ENCODE measurements at regions not wholly inside any gene's neighbourhood (a gene's known extent, or its start where the extent isn't known, plus 50 kb on each side); places are given as distances from the start of the nearest gene placed in this dataset.
"Not testable (repeated sequence)": the region's sequence is repeated elsewhere in the genome, so short reads cannot be mapped to it uniquely, and the experiment has no call there.

DNA sequence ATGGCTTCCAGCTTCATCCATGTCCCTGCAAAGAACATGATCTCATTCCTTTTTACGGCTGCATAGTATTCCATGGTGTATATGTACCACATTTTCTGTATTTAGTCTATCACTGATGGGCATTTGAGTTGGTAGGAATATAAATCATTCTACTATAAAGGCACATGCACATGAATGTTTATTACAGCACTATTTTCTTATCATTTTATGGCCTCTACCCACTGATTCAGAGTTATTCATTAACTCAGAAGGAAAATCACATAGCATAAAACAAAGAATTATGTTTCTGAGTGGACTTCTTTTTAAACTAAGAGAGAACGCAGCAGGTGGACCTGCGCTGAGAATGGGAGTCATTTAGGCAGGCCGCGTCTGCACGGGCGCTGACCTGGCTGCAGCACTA lies 619.6 kb downstream of the FBXO15 start:
- no peak overlapping the region for H3K4me3 ChIP-seq (ENCODE audit: low read depth, low read length)
- no peak for DNase-seq (ENCODE audit: low read depth)
- TF ChIP-seq, protein P1, sequence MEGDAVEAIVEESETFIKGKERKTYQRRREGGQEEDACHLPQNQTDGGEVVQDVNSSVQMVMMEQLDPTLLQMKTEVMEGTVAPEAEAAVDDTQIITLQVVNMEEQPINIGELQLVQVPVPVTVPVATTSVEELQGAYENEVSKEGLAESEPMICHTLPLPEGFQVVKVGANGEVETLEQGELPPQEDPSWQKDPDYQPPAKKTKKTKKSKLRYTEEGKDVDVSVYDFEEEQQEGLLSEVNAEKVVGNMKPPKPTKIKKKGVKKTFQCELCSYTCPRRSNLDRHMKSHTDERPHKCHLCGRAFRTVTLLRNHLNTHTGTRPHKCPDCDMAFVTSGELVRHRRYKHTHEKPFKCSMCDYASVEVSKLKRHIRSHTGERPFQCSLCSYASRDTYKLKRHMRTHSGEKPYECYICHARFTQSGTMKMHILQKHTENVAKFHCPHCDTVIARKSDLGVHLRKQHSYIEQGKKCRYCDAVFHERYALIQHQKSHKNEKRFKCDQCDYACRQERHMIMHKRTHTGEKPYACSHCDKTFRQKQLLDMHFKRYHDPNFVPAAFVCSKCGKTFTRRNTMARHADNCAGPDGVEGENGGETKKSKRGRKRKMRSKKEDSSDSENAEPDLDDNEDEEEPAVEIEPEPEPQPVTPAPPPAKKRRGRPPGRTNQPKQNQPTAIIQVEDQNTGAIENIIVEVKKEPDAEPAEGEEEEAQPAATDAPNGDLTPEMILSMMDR (IDR thresholded peaks at IDR 0.05; ENCODE audit: low read depth, low read length, missing control alignments): no peak

DNA sequence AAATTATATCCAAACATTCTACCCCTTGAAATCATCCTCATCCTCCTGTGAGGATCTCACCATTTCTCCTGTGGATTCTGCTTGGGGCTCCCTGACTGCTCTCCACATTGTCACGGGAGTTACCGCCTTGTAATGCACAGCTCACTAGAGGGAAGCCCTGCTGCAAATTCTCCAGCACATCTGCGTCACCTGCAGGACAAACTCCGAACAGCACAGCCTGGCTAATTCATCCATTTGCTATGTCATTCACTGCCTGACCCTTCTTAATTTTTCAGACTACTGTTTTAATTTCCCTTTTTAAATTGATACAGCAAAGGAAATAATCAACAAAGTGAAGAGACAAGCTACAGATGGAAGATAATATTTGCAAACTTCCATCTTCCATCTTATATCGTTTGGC lies 627.4 kb downstream of the FBXO15 start:
- H3K4me3 ChIP-seq (ENCODE audit: low read depth, low read length): no peak overlapping the region
- TF ChIP-seq, protein P1 (IDR thresholded peaks at IDR 0.05; ENCODE audit: low read depth, low read length, missing control alignments): no peak
- no peak for DNase-seq (ENCODE audit: low read depth)

DNA sequence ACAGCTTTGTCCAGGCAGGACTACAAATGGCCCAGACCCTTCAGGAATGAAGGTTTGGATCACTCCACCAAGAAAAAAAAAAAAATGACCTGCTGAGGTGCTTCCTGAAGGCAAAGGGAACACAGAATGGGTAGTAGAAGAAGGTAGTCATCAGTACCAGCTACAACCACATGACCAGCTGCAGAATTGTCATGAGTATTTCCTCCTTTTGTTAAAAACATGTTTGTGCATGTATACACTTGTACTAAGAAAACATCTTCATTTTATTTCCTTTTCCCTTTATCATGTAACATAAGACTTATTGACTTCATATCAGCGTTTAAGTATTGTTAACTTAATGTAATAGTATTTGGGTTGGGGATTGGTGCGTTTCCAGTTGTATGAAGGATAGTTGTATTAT lies 631.6 kb downstream of the FBXO15 start:
- not testable (repeated sequence) for H3K4me3 ChIP-seq (ENCODE audit: low read depth, low read length); DNase-seq (ENCODE audit: low read depth)

DNA sequence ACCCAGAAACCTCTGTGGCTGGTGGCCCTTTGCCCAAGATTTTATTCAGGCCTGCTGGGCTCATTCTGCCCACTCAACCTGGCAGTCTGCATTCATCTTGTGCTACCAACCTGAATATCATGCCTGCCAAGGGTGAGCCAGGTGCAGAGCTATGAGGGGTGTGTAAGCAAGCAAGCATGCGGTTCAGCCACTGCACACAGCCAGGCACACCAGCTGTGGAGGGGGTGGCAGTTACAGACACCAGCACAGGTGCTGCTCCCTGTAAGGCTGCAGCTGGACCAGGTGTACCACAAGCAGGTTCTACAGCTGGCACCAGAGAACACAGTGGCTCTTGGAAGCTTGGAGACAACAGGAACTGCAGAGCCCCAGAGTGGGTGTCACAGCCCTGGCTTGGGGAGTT lies 633.2 kb downstream of the FBXO15 start:
- no peak for DNase-seq (ENCODE audit: low read depth)
- H3K4me3 ChIP-seq (ENCODE audit: low read depth, low read length): no peak overlapping the region
- TF ChIP-seq, protein P1 (IDR thresholded peaks at IDR 0.05; ENCODE audit: low read depth, low read length, missing control alignments): no peak

DNA sequence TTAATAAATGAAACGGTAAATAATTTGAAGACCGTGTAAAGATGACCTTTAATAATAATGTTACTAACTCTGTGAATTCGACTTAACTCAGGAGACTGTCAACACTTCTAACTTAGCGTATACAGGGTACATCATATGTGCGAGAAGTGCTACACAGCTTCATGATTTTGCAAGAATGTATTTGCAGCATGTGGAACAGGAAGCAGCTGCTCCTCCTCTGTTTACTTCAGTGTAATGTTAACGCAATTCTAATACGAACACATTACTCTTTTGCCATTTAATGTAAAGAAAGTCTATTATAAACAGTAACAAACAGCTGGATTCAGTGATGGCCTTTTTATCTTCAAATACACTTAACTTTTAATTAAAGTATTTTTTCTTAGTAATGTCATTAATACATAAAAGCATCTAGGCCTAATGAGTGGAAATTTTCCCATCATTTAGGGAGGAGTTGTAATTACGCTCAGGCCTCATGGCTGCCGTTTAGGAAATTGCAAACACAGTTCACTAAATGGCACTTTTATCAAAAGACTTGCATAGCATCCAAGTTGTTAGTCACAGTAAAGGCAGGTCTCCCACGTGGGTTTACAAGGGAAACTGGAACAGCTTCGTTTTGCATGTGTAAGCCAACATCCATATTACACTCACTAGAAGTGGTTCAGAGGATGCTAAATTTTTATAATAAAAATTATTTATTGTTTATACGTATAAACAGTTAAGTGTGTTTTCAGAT lies 635.7 kb downstream of the FBXO15 start:
- no peak overlapping the region for H3K4me3 ChIP-seq (ENCODE audit: low read depth, low read length)
- DNase-seq (ENCODE audit: low read depth): no peak
- TF ChIP-seq, protein P1 (IDR thresholded peaks at IDR 0.05; ENCODE audit: low read depth, low read length, missing control alignments): no peak

DNA sequence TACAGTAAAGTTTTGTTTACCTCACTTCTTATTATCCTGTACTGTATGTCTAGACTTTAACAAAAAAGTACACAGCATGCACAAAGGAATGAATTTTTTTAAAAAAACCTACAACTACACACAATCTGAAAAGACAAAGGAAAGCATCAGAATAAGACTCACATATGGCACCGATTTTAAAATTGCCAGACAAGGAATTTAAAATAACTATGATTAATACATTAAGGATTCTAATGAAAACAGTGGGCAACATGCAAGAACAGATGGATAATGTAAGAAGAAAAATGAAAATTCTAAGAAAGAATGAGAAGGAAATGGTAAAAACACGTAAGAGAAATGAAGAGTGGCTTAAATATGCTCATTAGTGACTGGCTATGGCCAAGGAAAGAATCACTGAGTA lies 638.2 kb downstream of the FBXO15 start:
- no peak for DNase-seq (ENCODE audit: low read depth)
- TF ChIP-seq, protein P1 (IDR thresholded peaks at IDR 0.05; ENCODE audit: low read depth, low read length, missing control alignments): no peak
- no peak overlapping the region for H3K4me3 ChIP-seq (ENCODE audit: low read depth, low read length)

DNA sequence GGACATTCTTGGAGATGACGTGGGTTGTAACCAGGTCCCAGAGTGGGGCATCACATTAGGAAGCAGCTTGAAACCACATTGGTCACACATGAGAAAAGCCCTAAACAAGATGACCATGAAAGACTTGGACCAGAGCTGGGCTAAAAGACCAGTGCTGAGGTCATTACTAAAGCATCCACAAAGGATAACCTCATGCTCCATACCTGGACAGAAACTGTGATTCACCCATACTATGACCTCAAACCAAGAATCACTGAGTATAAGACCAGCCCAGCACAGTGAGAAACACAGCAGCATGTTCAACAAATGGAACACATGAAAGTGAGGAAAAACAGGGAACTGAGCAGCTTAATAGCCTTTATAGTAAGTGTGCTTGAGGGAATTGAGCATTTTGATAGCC lies 635.5 kb upstream of the NETO1 start:
- no peak overlapping the region for H3K4me3 ChIP-seq (ENCODE audit: low read depth, low read length)
- DNase-seq (ENCODE audit: low read depth): no peak
- TF ChIP-seq, protein P1 (IDR thresholded peaks at IDR 0.05; ENCODE audit: low read depth, low read length, missing control alignments): no peak

All from GM12864 (cell line).